Ramos (cell line): ENCODE measurements at regions not wholly inside any gene's neighbourhood (a gene's known extent, or its start where the extent isn't known, plus 50 kb on each side); places are given as distances from the start of the nearest gene placed in this dataset.
"Not testable (repeated sequence)": the region's sequence is repeated elsewhere in the genome, so short reads cannot be mapped to it uniquely, and the experiment has no call there.

Experiments used
- in situ Hi-C: fragments of 300-500 bp; cut with MboI; formaldehyde crosslinking; loops from one replicate; pipeline ENCODE4 v1.14.3; 2022; ENCODE audit warnings: low sequenced_read_pairs; ENCODE audit not compliant: unreplicated experiment

DNA sequence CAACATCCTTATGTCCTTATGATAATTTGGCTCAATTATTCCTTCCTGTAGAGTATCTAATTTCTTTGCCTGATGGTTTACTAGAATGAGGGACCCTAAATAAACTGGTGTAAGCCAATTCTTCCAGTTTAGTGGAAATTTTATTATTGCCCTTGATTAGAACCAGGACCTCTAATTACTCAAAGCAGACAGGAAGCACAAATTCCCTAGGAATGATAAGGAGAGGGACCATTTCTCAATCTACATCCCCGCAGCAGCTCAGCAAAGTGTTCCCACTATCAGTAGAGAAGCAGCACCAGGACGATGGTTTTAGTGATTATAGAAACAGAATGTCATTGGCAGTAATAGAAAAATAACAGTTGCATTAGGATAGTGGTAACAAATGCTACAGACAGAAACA, 97.1 kb downstream of the PLPPR4 start:
- in situ Hi-C loops: no loop called here

DNA sequence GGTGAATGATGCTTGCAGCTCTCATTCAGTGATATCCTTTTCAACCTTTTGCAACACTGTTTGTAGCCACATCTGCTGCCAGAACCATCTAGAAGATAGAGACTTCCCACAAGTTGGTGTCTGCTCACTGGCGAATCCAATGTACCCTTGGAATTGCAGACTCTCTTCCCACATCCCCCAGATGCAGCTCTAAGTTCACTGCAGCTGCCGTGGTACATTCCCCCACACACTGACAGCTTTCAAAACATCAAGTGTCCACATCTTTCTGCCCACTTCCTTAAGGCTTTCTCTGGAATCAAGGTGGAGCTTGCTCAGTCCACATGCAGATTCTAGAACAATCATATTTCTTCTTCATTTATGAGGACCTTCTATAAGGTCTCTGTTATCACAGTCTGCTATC, 99.2 kb downstream of the PLPPR4 start:
- in situ Hi-C loops: no loop called here

DNA sequence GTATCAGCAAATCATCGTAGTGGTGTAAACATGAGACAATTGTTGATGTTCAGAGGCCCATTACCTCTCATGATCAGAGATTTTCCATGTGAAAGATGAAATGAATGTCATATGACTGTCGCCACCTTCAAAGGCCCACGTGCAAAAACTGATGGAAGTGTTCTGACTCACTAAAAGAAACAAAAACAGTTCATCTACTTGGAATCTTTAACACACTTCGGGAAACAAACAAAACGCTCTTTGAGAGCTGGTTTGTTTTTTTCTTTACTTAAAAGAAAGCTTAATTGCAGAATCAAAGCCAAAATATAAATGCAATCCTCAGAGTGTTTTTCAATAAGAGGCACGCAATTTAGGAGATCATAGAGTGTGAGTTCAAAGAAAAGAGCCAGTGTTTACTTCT, 100.8 kb downstream of the PLPPR4 start:
- in situ Hi-C loops: no loop called here

DNA sequence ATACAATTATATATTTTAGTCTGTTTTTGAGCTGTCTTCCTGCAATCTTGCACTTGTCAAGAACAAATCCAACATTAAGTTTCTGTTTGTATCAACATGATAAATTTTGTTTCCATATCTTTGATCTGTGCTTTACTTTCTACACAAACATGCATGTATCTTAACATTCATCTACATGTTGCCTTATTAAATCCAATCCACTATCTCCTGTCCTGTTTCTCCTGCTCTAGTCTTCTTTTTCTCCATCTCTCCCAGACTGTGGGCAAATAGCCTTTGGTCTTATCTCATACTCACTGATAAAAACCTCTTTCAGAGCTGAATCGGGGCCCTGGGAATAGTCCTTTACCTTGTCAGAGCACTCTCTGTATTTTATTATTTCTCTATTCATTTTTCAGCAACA, 101.3 kb downstream of the PLPPR4 start:
- in situ Hi-C loops: no loop called here

DNA sequence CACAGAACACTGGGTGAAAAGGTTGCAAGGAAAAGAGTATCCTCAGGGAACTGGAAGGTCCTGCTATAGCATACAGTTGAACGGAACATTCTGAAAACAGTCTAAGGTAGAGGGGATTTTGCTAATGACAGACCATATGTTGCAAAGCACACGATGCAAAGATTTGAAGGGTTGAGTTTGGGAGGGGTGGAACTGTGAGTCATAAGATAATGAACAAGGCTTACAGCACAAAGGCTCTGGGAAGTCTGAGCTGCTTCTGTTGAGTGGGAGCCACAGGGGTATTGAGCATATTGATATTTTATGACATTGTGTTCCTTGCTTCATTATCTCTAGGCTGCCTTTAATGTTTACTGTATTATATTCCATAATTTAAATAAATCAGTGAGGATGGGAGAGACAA, 104.9 kb downstream of the PLPPR4 start:
- in situ Hi-C loops: no loop called here

DNA sequence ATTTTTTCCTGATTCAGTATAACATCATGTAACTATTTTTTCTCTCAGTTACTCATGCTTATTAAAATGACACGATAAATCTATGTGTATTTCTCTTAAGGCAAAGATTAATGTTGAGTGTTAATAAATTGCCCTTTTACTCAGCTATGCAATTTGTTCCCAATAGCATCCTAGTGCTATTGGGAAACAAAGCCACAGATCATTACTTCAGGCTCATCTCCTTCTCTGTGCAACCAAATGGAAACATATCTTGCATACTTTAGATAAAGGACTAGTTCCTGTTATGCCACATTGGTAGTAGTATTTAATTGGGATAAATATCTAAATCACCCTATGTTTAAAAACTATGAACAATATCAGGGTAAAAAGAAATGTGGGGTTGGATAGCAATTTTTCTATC, 106.2 kb downstream of the PLPPR4 start:
- in situ Hi-C loops: no loop called here

DNA sequence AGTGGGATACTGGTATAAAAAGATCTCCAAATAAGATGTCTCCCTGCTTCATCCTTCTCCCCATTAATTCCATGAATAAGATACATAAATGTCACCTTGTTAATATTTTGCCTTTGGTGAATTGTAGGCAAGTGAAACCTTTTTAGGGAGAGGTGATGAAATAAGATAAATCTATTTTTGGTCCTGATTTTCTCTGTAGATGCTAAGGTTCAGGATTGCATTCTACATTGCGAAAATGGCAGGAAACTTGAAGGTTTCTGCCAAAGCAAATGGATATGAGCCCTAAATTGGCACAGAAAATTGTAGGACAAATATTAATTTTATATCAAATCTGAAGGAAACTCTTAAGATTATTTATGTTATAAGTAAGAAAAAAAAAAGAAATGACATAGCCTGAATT, 107.1 kb downstream of the PLPPR4 start:
- in situ Hi-C loops: no loop called here

DNA sequence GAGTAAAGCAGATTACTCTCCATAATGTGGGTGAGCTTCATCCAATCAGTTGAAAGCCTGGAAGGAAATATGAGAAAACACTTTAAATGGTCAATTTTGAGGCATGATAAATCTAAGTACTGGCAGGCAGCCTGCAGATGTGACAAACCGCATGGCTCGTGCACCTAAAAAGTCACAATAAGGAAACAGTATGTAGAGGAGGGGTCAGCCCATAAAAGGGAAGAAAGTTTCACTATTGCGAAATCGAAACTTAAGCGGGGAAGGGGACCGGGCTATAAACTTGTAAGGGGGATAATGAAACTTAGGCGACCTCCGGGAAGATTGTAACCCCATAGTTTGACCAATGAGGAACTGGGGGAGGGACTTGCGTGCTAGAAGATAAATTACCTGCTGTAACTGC, 109.8 kb downstream of the PLPPR4 start:
- in situ Hi-C loops: no loop called here

DNA sequence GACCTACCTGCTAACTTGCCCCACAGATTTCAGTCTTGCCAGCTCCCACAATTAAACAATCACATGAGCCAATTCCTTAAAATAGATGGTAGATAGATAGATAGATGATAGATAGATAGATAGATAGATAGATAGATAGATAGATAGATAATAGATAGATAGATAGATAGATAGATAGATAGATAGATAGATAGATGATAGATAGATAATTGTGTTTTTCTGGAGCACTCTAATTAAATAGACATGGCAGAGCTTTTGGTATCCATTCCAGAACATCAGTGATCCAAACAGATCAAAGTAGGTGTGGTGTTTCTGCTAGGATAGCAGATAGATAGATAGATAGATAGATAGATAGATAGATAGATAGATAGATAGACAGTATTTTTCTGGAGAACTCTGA, 110.4 kb downstream of the PLPPR4 start:
- in situ Hi-C loops: not testable (repeated sequence)

DNA sequence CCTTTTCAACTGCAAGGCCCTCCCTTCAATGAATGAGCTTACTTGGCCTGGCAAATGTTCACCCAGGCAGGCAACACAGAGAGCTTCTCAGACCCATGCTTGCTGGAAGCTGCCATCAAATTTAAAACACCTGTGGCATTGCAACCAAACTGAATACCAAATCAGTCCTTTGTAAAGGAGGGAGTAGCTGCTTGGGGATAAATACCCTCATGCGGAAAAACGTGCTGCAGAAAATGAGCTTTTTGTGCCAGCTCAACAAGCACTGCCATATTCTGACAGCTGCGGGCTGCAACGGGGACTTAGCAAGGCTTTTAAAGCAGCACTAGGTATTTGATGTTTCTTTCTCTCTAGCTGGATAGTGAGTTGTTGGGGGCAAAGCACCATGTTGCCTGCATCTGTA, 119.7 kb downstream of the PLPPR4 start:
- in situ Hi-C loops: no loop called here

DNA sequence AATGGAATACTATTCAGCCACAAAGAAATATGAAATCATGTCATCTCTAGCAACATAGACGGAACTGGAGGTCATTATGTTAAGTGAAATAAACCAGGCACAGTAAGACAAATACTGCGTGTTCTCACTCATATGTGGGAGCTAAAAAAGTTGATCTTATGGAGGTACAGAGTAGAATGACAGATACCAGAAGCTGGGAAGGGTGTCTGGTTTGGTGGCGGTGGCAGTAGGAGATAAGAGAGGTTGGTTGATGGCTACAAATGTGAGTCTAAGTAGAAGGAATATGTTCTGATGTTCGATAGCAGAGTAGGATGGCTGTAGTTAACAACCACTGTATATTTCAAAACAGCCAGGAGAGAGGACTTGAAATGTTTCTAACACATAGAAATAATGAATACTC, 121.6 kb downstream of the PLPPR4 start:
- in situ Hi-C loops: no loop called here

DNA sequence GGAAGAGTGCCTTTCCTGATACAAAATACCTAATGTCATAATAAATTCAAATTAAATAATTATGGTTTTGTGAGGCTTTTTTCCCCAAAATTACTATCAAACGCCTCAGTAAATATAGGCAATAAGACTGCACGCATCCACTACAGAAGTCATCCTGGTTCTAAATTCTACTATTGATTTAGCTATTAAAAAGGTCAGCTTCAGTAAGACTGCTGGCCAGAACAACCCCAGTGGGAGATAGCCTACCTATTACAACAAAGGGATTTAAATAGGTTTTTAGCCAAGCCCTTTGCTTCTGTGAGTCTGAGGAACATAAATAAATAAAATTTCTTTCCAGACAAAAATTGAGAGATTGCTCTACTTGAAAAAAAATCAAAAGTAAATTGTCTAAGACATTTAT, 132.1 kb downstream of the PLPPR4 start:
- in situ Hi-C loops: no loop called here

DNA sequence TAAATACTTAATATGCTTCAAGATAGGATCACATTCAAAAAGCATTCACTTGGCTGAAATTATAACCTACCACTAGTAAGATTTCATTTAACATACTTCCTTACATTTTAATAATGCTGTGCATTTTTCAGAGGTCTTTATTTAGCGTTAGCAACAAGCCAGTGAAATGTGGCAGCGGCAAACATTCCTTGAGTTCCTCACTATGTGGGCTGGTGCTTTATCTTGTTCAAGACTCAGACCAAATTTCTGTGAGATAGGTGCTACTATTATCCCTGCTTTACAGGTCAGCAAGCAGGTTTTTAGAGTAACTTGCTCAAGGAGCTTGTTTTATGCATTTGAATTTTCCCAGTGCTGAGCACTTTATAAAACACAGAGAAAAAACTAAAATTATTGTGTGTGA, 132.7 kb downstream of the PLPPR4 start:
- in situ Hi-C loops: no loop called here

DNA sequence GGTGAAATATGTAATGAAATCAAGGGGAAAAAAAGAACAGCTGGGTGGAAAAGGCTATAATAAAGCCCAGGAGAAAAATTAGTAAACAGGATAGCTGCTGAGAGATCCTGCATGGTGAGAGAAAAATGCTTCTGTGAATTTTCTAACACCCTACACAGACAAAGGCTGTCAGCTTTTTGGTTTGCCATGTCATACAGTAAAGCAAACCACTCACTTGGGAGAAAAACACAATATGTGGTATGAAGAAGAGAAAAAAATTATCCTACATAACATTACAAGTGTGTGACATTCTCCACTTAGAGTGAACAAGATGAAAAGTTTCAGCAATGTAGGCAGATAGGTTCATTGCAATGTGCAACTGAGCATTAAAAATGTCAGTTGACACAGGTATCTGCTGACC, 133.6 kb downstream of the PLPPR4 start:
- in situ Hi-C loops: no loop called here

DNA sequence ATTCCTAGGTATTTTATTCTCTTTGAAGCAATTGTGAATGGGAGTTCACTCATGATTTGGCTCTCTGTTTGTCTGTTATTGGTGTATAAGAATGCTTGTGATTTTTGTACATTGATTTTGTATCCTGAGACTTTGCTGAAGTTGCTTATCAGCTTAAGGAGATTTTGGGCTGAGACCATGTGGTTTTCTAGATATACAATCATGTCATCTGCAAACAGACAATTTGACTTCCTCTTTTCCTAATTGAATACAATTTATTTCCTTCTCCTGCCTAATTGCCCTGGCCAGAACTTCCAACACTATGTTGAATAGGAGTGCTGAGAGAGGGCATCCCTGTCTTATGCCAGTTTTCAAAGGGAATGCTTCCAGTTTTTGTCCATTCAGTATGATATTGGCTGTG, 137.3 kb downstream of the PLPPR4 start:
- in situ Hi-C loops: not testable (repeated sequence)

DNA sequence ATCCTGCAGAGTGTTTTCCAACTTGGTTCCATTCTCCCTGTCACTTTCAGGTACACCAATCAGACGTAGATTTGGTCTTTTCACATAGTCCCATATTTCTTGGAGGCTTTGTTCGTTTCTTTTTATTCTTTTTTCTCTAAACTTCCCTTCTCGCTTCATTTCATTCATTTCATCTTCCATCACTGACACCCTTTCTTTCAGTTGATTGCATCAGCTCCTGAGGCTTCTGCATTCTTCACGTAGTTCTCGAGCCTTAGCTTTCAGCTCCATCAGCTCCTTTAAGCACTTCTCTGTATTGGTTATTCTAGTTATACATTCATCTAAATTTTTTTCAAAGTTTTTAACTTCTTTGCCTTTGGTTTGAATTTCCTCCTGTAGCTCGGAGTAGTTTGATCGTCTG, 140.1 kb downstream of the PLPPR4 start:
- in situ Hi-C loops: not testable (repeated sequence)

DNA sequence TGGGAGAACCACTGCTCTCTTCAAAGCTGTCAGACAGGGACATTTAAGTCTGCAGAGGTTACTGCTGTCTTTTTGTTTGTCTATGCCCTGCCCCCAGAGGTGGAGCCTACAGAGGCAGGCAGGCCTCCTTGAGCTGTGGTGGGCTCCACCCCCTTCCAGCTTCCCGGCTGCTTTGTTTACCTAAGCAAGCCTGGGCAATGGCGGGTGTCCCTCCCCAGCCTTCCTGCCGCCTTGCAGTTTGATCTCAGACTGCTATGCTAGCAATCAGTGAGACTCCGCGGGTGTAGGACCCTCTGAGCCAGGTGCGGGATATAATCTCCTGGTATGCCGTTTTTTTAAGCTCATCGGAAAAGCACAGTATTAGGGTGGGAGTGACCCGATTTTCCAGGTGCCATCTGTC, 141.0 kb downstream of the PLPPR4 start:
- in situ Hi-C loops: not testable (repeated sequence)

DNA sequence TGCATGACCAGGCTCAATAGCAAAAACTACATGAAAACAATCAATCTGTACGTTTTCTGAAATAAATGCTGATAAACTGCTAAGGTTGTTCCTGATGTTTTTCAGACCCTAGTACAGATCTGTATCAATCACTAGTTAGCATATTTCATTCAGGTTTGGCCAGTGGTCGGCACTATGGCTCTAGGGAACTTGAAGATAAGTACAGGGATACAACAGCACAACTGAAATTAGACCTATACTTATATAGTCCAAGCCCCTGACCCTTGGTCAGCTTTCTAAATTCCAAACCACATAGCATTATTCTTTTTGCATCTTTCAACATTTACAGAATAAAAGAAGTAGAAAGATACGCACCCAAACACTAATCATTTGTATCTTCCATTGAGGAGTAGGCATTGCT, 142.7 kb downstream of the PLPPR4 start:
- in situ Hi-C loops: no loop called here

DNA sequence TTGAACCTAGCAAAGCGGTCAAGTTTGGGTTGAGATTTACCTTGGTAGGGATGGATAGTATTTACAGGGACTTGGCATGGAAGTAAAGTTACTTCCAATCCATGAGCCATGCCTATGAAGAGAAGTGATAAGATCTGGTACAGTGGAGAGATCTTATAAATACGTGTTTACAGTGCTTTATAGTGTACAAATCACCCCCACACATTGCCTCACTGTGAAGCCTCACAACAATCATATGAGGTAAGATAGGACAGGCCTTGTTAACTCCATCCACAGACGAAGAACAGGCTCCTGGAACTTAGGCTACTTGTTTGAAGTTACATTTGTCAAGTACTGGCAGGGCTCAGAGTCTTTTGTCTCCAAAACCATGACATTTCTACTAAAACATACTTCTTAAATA, 159.8 kb downstream of the PLPPR4 start:
- in situ Hi-C loops: no loop called here

DNA sequence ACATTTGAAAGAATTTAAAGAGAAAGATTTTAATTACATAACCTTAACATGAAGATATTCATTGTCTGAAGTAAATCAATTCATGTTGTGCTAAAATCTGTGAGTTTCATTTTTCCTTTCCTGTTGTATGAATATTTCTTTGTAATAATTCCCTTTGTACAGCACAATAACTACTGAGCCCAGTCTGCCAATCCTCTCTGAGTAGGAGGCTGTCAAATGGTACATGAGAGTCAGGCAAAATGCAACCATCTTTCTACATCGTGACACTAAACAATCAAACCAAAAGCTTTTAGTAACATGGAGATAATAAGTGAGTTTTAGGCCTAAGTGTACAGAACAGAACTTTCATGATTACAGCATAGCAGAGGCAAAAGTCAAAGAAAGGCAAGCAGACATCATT, 165.5 kb downstream of the PLPPR4 start:
- in situ Hi-C loops: no loop called here

DNA sequence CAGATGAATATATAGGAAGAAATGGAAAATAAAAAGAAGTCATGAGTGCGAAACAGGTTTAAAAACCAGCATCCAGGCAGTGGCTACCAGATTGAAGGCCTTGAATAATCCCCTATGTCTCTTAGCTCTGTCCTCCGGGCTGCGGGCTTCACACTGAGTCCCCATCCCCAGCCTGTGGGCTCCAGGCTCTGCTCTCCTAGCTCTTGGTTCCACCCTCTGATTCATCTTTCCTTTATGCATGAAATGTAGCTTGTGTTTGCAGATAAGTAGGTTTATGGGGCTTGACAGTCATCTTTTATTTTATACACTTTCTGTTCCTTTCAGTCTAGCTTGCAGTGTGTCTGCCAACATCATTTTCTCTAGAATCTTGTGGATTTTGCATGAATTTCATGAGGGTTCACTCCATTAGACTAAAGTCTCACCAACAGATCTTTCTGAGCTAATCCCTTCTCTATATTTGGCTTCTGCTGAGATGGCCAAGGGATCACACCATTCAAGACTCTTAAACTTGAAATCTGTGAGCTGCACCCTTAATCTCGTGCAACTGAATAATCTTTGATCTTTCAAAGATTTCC, 174.5 kb downstream of the PLPPR4 start:
- in situ Hi-C loops: no loop called here

DNA sequence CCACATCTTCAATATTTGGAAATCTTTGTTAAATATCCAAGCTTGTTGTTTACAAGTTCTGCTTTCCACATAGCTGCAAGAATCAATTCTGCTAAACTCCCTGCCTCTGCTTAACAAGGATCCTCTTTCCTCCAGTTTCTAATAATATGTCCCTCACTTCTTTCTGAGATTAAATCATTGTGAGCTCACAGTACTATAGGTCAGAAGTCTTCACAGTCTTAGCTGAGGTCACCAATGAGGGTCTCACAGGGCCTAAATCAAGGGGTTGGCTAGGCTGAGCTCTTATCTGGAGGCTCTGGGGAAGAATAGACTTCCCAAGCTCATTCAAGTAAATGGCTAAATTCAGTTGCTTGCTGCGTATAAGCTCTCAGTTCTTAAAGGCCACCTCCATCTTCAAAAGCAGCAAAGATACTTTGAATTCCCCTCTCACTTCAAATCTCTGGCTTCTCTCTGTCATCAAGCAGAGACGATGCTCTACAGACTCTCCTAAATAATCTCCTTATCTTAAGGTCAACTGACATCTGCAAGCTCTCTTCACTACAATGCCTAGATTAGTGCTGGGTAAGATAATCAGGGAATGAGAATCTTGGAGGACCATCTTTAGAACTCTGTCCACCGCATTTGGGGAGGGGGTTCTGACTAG, 175.3 kb downstream of the PLPPR4 start:
- in situ Hi-C loops: no loop called here
